GM18867 (cell line): ENCODE measurements at regions not wholly inside any gene's neighbourhood (a gene's known extent, or its start where the extent isn't known, plus 50 kb on each side); places are given as distances from the start of the nearest gene placed in this dataset.

Source experiments
- ATAC-seq: cut with Tn5 transposase; IDR thresholded peaks from one replicate; pipeline ENCODE4 v1.9.1; 2021; ENCODE audit warnings: mild to moderate bottlenecking, moderate library complexity; ENCODE audit not compliant: unreplicated experiment

- no peak for ATAC-seq
These were observed 296.2 kb downstream of the HS3ST1 start for GRCh38 chr4:11132478-11132877.

- no peak for ATAC-seq
These were observed 297.2 kb downstream of the HS3ST1 start for GRCh38 chr4:11131491-11131890.

GRCh38 chr4:11130195-11130970 is 298.3 kb downstream of the HS3ST1 start:
- no peak for ATAC-seq

- ATAC-seq: no peak
These were observed 308.3 kb downstream of the HS3ST1 start for GRCh38 chr4:11120435-11120834.

- ATAC-seq: no peak
These were observed 309.2 kb downstream of the HS3ST1 start for GRCh38 chr4:11119474-11119873.

GRCh38 chr4:11118513-11118912 is 310.2 kb downstream of the HS3ST1 start:
- no peak for ATAC-seq

GRCh38 chr4:11116940-11117339 is 311.8 kb downstream of the HS3ST1 start:
- no peak for ATAC-seq

GRCh38 chr4:11111876-11112275 is 316.8 kb downstream of the HS3ST1 start:
- no peak for ATAC-seq

GRCh38 chr4:11111370-11111769 is 317.3 kb downstream of the HS3ST1 start:
- ATAC-seq: no peak

GRCh38 chr4:11106759-11107158 is 321.9 kb downstream of the HS3ST1 start:
- no peak for ATAC-seq

- ATAC-seq: no peak
These were observed 322.5 kb downstream of the HS3ST1 start for GRCh38 chr4:11106190-11106589.

GRCh38 chr4:11105715-11106114 is 323.0 kb downstream of the HS3ST1 start:
- ATAC-seq: no peak

- ATAC-seq: no peak
These were observed 330.2 kb downstream of the HS3ST1 start for GRCh38 chr4:11098461-11098860.

- ATAC-seq: no peak
These were observed 331.0 kb downstream of the HS3ST1 start for GRCh38 chr4:11097725-11098124.

- no peak for ATAC-seq
These were observed 347.7 kb downstream of the HS3ST1 start for GRCh38 chr4:11081006-11081405.

GRCh38 chr4:11079171-11079570 is 349.5 kb downstream of the HS3ST1 start:
- no peak for ATAC-seq

GRCh38 chr4:11074581-11075241 is 354.0 kb downstream of the HS3ST1 start:
- no peak for ATAC-seq

GRCh38 chr4:11073621-11074051 is 355.1 kb downstream of the HS3ST1 start:
- ATAC-seq: no peak

GRCh38 chr4:11072999-11073398 is 355.7 kb downstream of the HS3ST1 start:
- ATAC-seq: no peak

- no peak for ATAC-seq
These were observed 356.2 kb downstream of the HS3ST1 start for GRCh38 chr4:11072463-11072862.

- no peak for ATAC-seq
These were observed 357.9 kb downstream of the HS3ST1 start for GRCh38 chr4:11070813-11071212.

GRCh38 chr4:11069581-11070211 is 359.0 kb downstream of the HS3ST1 start:
- no peak for ATAC-seq
